Vagina (tissue), 2 donors: ENCODE measurements at regions not wholly inside any gene's neighbourhood (a gene's known extent, or its start where the extent isn't known, plus 50 kb on each side); places are given as distances from the start of the nearest gene placed in this dataset.

Source experiments
- DNase-seq, 2 donors: peaks; one replicate each; pipeline ENCODE4 v3.0.0-alpha.2; 2017; ENCODE audit errors: extremely low spot score in 2 of 2
- H3K27ac ChIP-seq: fragments of 200-600 bp; sonication (generic); one replicate; pipeline ENCODE4 v1.5.1; 2019
- H3K27me3 ChIP-seq: fragments of 200-600 bp; sonication (generic); one replicate; pipeline ENCODE4 v1.5.1; 2019
- H3K36me3 ChIP-seq, 2 donors: fragments of 200-600 bp; sonication (generic); one replicate each; pipeline ENCODE4 v1.5.1; 2017 to 2019
- H3K4me1 ChIP-seq: fragments of 200-600 bp; sonication (generic); one replicate; pipeline ENCODE4 v1.5.1; 2019
- H3K4me3 ChIP-seq, 2 donors: fragments of 200-600 bp; sonication (generic); 1 replicate in 1 of 2; 2 replicates in 1 of 2; pipeline ENCODE4 v1.5.1; 2016 to 2019
- H3K9me3 ChIP-seq: fragments of 200-600 bp; sonication (generic); one replicate; pipeline ENCODE4 v1.5.1; 2019
- CTCF ChIP-seq, 3 experiments: fragments of 450-650 bp in 2 of 3; fragments of 200-600 bp in 1 of 3; sonication (generic) in 1 of 3; IDR thresholded peaks; one replicate each; pipeline ENCODE4 v1.5.1; 2017 to 2019; ENCODE audit warnings: antibody characterized with exemption in 3 of 3, mild to moderate bottlenecking in 2 of 3, moderate library complexity in 2 of 3
- POLR2A ChIP-seq, 2 donors: fragments of 450-650 bp; IDR thresholded peaks; one replicate each; pipeline ENCODE4 v1.6.1; 2017; ENCODE audit warnings: antibody characterized with exemption in 2 of 2, mild to moderate bottlenecking in 2 of 2, moderate library complexity in 2 of 2
- POLR2AphosphoS5 ChIP-seq, 2 donors: sonication (generic); formaldehyde crosslinking; IDR thresholded peaks; one replicate each; pipeline ENCODE4 v1.9.0; 2017; ENCODE audit warnings: antibody characterized with exemption in 2 of 2, mild to moderate bottlenecking in 2 of 2, low read depth in 1 of 2; ENCODE audit not compliant: insufficient read depth in 1 of 2
- intact Hi-C: fragments of 100-400 bp; cut with DNase I; formaldehyde crosslinking; loops from one replicate; pipeline ENCODE4 v1.15.1; 2023

GRCh38 chr2:122446761-122447160 lies 691.3 kb downstream of the TSN start:
- no peak for DNase-seq

GRCh38 chr2:122447237-122447636 lies 691.8 kb downstream of the TSN start:
- no peak for DNase-seq
- TF ChIP-seq POLR2AphosphoS5 (IDR thresholded peaks at IDR 0.05; ENCODE audit: insufficient read depth in 1 of 2, low read depth in 1 of 2): no peak
- TF ChIP-seq POLR2A (IDR thresholded peaks at IDR 0.05): no peak
- no peak for TF ChIP-seq CTCF (IDR thresholded peaks at IDR 0.05)
- no peaks in the 10 kb centered on the region for H3K36me3 ChIP-seq
- H3K4me1 ChIP-seq: no peaks in the 10 kb centered on the region
- intact Hi-C loops: no loop called here
- H3K27me3 ChIP-seq: no peaks in the 10 kb centered on the region
- H3K9me3 ChIP-seq: no peaks in the 10 kb centered on the region
- H3K27ac ChIP-seq: no peak overlapping the region
- no peak overlapping the region for H3K4me3 ChIP-seq

More at GRCh38 chr2:122446761-122447160, 691.3 kb downstream of the TSN start:
- Histone ChIP-seq H3K27ac (no peak overlapping the region), H3K36me3 (no peaks in the 10 kb centered on the region), H3K4me3 (no peak overlapping the region), H3K4me1 (no peaks in the 10 kb centered on the region), H3K27me3 (no peaks in the 10 kb centered on the region), H3K9me3 (no peaks in the 10 kb centered on the region)
- TF ChIP-seq CTCF (IDR thresholded peaks at IDR 0.05): no peak
- intact Hi-C loops: no loop called here

GRCh38 chr2:122451040-122451439 lies 695.6 kb downstream of the TSN start:
- Histone ChIP-seq H3K4me3 (no peak overlapping the region), H3K4me1 (no peaks in the 10 kb centered on the region), H3K27ac (no peak overlapping the region), H3K9me3 (no peaks in the 10 kb centered on the region), H3K36me3 (no peaks in the 10 kb centered on the region), H3K27me3 (no peaks in the 10 kb centered on the region)
- no peak for TF ChIP-seq POLR2A (IDR thresholded peaks at IDR 0.05)
- no peak for TF ChIP-seq POLR2AphosphoS5 (IDR thresholded peaks at IDR 0.05; ENCODE audit: insufficient read depth in 1 of 2, low read depth in 1 of 2)
- no peak for TF ChIP-seq CTCF (IDR thresholded peaks at IDR 0.05)
- intact Hi-C loops: no loop called here
- DNase-seq: no peak

- TF ChIP-seq POLR2AphosphoS5 (IDR thresholded peaks at IDR 0.05; ENCODE audit: insufficient read depth in 1 of 2, low read depth in 1 of 2) (no peak), CTCF (IDR thresholded peaks at IDR 0.05) (no peak), POLR2A (IDR thresholded peaks at IDR 0.05) (no peak)
- Histone ChIP-seq H3K27ac (no peak overlapping the region), H3K36me3 (no peaks in the 10 kb centered on the region), H3K9me3 (no peaks in the 10 kb centered on the region), H3K4me3 (no peak overlapping the region), H3K27me3 (no peaks in the 10 kb centered on the region), H3K4me1 (no peaks in the 10 kb centered on the region)
- intact Hi-C loops: no loop called here
- DNase-seq: no peak
Observed at GRCh38 chr2:122451697-122452096, 696.2 kb downstream of the TSN start.

- Histone ChIP-seq H3K4me1 (no peaks in the 10 kb centered on the region), H3K27me3 (no peaks in the 10 kb centered on the region), H3K36me3 (no peaks in the 10 kb centered on the region), H3K27ac (no peak overlapping the region), H3K9me3 (no peaks in the 10 kb centered on the region), H3K4me3 (no peak overlapping the region)
- DNase-seq: no peak
- no peak for TF ChIP-seq CTCF (IDR thresholded peaks at IDR 0.05)
- TF ChIP-seq POLR2AphosphoS5 (IDR thresholded peaks at IDR 0.05; ENCODE audit: insufficient read depth in 1 of 2, low read depth in 1 of 2): no peak
- TF ChIP-seq POLR2A (IDR thresholded peaks at IDR 0.05): no peak
- intact Hi-C loops: no loop called here
Observed at GRCh38 chr2:122469147-122469546, 713.7 kb downstream of the TSN start.
